ENCODE measurements at regions not wholly inside any gene's neighbourhood (a gene's known extent, or its start where the extent isn't known, plus 50 kb on each side); places are given as distances from the start of the nearest gene placed in this dataset.

GRCh38 chr21:32162727-32163320 lies 116.0 kb downstream of the MIS18A start:
- ChIA-PET POLR2A (no interaction called here), CTCF (no interaction called here)
- TF ChIP-seq CTCF (IDR thresholded peaks at IDR 0.05; ENCODE audit: insufficient read depth, low read length, missing control alignments), result no peak
- no peak for DNase-seq (ENCODE audit: low read depth, low spot score)
- H3K4me3 ChIP-seq (ENCODE audit: low read depth, low read length), result no peak overlapping the region

- DNase-seq (ENCODE audit: low read depth, low spot score), result no peak
- no peak for TF ChIP-seq CTCF (IDR thresholded peaks at IDR 0.05; ENCODE audit: insufficient read depth, low read length, missing control alignments)
- ChIA-PET POLR2A (no interaction called here), CTCF (no interaction called here)
- H3K4me3 ChIP-seq (ENCODE audit: low read depth, low read length), result no peak overlapping the region
Measured at GRCh38 chr21:32155226-32155625, 123.6 kb downstream of the MIS18A start.

GRCh38 chr21:32147041-32147440 lies 131.8 kb downstream of the MIS18A start:
- CTCF ChIA-PET, result no interaction called here
- no peak for DNase-seq (ENCODE audit: low read depth, low spot score)
- POLR2A ChIA-PET, result interaction anchor here (0.5 kb wide), 1 partner anchor 278 kb away, joined by 3 read pairs; no protein-coding TSS in a partner anchor
- no peak for TF ChIP-seq CTCF (IDR thresholded peaks at IDR 0.05; ENCODE audit: insufficient read depth, low read length, missing control alignments)
- H3K4me3 ChIP-seq (ENCODE audit: low read depth, low read length), result no peak overlapping the region

- ChIA-PET CTCF (interaction anchor here (0.6 to 0.9 kb wide), 2 partner anchors 271 to 364 kb away, joined by 3 to 5 read pairs; no protein-coding TSS in a partner anchor), POLR2A (no interaction called here)
- no peak for TF ChIP-seq CTCF (IDR thresholded peaks at IDR 0.05; ENCODE audit: insufficient read depth, low read length, missing control alignments)
- DNase-seq (ENCODE audit: low read depth, low spot score), result no peak
- no peak overlapping the region for H3K4me3 ChIP-seq (ENCODE audit: low read depth, low read length)
Measured at GRCh38 chr21:32144851-32145250, 134.0 kb downstream of the MIS18A start.

GRCh38 chr21:32143241-32143939 lies 135.5 kb downstream of the MIS18A start:
- H3K4me3 ChIP-seq (ENCODE audit: low read depth, low read length), result no peak overlapping the region
- ChIA-PET CTCF (interaction anchor here (0.9 kb wide), 1 partner anchor 133 kb away, joined by 3 read pairs; no protein-coding TSS in a partner anchor), POLR2A (interaction anchor here (0.6 kb wide), 1 partner anchor 237 kb away, joined by 3 read pairs; no protein-coding TSS in a partner anchor)
- no peak for TF ChIP-seq CTCF (IDR thresholded peaks at IDR 0.05; ENCODE audit: insufficient read depth, low read length, missing control alignments)
- no peak for DNase-seq (ENCODE audit: low read depth, low spot score)

- H3K4me3 ChIP-seq (ENCODE audit: low read depth, low read length), result no peak overlapping the region
- DNase-seq (ENCODE audit: low read depth, low spot score), result no peak
- ChIA-PET CTCF (no interaction called here), POLR2A (no interaction called here)
- no peak for TF ChIP-seq CTCF (IDR thresholded peaks at IDR 0.05; ENCODE audit: insufficient read depth, low read length, missing control alignments)
Measured at GRCh38 chr21:32141318-32141633, 137.6 kb downstream of the MIS18A start.
